ENCODE measurements at regions not wholly inside any gene's neighbourhood (a gene's known extent, or its start where the extent isn't known, plus 50 kb on each side); places are given as distances from the start of the nearest gene placed in this dataset.
A peak's percentile ranks its signal among the peaks of the same experiment; 100 is the strongest.

DNA sequence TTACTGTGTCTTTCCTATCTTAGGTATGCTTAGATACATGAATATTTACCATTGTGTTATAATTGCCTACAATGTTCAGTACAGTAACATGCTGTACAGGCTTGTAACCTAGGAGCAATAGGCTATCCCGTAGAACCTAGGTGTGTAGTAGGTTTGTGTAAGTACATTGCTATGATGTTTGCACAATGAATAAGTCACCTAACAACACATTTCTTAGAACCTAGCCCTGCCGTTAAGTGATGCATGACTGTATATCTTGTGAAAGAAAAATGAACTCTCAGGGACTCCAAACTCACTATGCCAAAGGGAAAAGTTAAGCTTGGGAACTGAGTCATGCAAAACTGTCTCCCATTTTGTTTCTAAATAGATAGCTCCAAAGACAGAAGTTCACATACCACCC is 91.5 kb upstream of the ACP3 start:
- WGBS, 5 donors, result 38 to 60% (median 41%) methylated on average over 2 of the region's 2 CpGs
- intact Hi-C loops (cut with DNase I; ENCODE audit: low total_unique reads), result no loop called here
- no peak overlapping the region for H3K27ac ChIP-seq

DNA sequence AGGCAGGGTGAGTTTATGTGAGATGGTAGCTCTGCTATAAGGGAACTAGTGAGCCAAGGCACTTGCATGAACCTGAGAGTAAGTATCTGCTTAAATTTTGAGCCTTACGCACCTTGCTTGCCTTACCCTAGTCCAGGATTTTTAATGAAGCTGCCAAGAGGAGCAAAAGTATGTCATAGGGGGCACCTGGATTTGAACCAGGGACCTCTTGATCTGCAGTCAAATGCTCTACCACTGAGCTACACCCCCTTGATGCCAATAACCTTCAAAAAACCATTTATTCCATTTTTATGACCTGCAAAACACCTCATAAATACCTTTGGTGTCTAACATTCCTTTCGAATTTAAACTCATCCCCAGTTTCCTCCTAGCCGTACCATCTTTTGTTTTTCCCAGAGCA is 88.3 kb upstream of the ACP3 start:
- Histone ChIP-seq H3K27me3 (no peaks in the 10 kb centered on the region), H3K27ac (no peak overlapping the region), H3K4me1 (no peaks in the 10 kb centered on the region), H3K9me3 (no peaks in the 10 kb centered on the region), H3K36me3 (no peaks in the 10 kb centered on the region), H3K4me3 (no peak overlapping the region)
- 60 to 83% (median 62%) methylated on average over 3 of the region's 3 CpGs for WGBS, 5 donors
- no peak for DNase-seq
- intact Hi-C loops (cut with DNase I; ENCODE audit: low total_unique reads), result no loop called here
- TF ChIP-seq POLR2A (IDR thresholded peaks at IDR 0.05), result no peak
- TF ChIP-seq, protein P1, sequence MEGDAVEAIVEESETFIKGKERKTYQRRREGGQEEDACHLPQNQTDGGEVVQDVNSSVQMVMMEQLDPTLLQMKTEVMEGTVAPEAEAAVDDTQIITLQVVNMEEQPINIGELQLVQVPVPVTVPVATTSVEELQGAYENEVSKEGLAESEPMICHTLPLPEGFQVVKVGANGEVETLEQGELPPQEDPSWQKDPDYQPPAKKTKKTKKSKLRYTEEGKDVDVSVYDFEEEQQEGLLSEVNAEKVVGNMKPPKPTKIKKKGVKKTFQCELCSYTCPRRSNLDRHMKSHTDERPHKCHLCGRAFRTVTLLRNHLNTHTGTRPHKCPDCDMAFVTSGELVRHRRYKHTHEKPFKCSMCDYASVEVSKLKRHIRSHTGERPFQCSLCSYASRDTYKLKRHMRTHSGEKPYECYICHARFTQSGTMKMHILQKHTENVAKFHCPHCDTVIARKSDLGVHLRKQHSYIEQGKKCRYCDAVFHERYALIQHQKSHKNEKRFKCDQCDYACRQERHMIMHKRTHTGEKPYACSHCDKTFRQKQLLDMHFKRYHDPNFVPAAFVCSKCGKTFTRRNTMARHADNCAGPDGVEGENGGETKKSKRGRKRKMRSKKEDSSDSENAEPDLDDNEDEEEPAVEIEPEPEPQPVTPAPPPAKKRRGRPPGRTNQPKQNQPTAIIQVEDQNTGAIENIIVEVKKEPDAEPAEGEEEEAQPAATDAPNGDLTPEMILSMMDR (IDR thresholded peaks at IDR 0.05), result no peak
- TF ChIP-seq POLR2AphosphoS5 (IDR thresholded peaks at IDR 0.05), result no peak
- TF ChIP-seq EP300 (IDR thresholded peaks at IDR 0.05), result no peak

More for the DNA sequence above, 91.5 kb upstream of the ACP3 start:
- H3K36me3 ChIP-seq, result no peaks in the 10 kb centered on the region
- peak in 1 of 2 donors; percentile 67 for DNase-seq
- H3K4me3 ChIP-seq, result no peak overlapping the region
- TF ChIP-seq POLR2AphosphoS5 (IDR thresholded peaks at IDR 0.05) (no peak), POLR2A (IDR thresholded peaks at IDR 0.05) (no peak), EP300 (IDR thresholded peaks at IDR 0.05) (no peak)
- TF ChIP-seq, protein P1 (IDR thresholded peaks at IDR 0.05), result no peak
- H3K4me1 ChIP-seq, result no peaks in the 10 kb centered on the region
- H3K27me3 ChIP-seq, result no peaks in the 10 kb centered on the region
- no peaks in the 10 kb centered on the region for H3K9me3 ChIP-seq

DNA sequence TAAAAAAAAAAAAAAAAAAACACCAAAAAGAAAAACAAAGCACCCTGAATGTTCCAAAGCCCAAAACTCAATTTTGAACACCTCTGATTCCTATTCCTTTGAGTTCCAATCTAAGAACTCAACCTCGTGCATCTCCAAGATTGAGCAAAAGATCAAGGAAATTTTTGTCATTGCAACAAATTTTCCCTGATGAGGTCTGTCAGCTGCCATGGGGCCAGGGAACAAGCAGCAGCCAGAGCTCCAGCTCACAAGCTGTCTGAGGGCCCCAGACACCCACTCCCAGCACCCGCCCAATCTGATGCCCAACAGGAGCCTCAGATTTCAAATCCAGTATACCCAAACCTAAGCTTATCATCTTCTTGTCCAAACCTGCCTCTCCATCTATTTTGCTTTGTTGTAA is 87.6 kb upstream of the ACP3 start:
- no peak for DNase-seq
- intact Hi-C loops (cut with DNase I; ENCODE audit: low total_unique reads), result no loop called here
- Histone ChIP-seq H3K4me3 (no peak overlapping the region), H3K4me1 (no peaks in the 10 kb centered on the region), H3K36me3 (no peaks in the 10 kb centered on the region), H3K27ac (no peak overlapping the region), H3K27me3 (no peaks in the 10 kb centered on the region), H3K9me3 (no peaks in the 10 kb centered on the region)
- TF ChIP-seq POLR2AphosphoS5 (IDR thresholded peaks at IDR 0.05) (no peak), EP300 (IDR thresholded peaks at IDR 0.05) (no peak), POLR2A (IDR thresholded peaks at IDR 0.05) (no peak)
- TF ChIP-seq, protein P1 (IDR thresholded peaks at IDR 0.05), result no peak
- WGBS, 5 donors, result 82 to 89% (median 86%) methylated on average over 2 of the region's 2 CpGs

DNA sequence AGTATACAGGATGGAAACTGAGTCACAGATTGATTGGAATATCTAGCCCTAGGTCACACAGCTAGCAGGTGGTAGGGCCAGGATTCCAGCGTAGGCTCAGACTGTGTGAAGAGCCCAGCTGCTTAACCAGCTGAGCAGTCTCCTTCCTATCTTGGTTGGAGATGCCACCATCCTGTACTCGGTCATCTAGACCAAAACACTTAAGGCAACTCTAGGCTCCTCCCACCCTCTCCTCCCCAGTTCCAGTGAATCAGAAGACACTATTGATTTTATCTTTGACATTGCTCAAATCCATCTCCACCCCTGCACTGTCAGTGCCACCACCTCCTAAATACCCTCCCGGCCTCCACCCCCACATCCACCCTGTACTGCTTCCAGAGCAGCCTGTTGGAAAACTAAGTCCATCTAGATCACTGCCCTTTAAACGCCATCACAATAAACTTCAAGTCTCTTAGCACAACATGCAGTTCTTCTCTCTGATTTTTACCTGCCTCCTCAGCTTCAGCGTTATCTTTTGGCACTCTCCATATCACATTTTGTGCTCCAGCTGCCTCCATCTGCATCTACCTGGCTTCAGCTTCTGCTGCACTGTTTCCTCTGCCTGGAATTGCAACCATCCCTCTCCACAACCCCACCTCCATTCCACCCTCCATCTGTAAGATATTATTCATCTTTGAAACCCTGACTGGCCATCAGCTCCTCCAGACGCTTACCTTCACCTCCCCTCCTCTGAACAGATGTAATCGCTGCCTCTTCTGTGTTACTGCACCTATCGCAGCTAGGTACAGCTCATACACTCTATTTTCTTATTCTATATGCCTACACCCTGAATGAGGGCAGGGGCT is 86.8 kb upstream of the ACP3 start:
- Histone ChIP-seq H3K27ac (no peak overlapping the region), H3K27me3 (no peaks in the 10 kb centered on the region), H3K36me3 (no peaks in the 10 kb centered on the region), H3K4me3 (no peak overlapping the region), H3K4me1 (no peaks in the 10 kb centered on the region), H3K9me3 (no peaks in the 10 kb centered on the region)
- intact Hi-C loops (cut with DNase I; ENCODE audit: low total_unique reads), result no loop called here
- no peak for DNase-seq
- WGBS, 5 donors, result 77 to 84% (median 81%) methylated on average over 8 of the region's 8 CpGs
- TF ChIP-seq, protein P1 (IDR thresholded peaks at IDR 0.05), result no peak
- no peak for TF ChIP-seq EP300 (IDR thresholded peaks at IDR 0.05)
- TF ChIP-seq POLR2AphosphoS5 (IDR thresholded peaks at IDR 0.05), result no peak
- no peak for TF ChIP-seq POLR2A (IDR thresholded peaks at IDR 0.05)

All from stomach (tissue), 8 donors.